GM18508 (cell line): ENCODE measurements at regions not wholly inside any gene's neighbourhood (a gene's known extent, or its start where the extent isn't known, plus 50 kb on each side); places are given as distances from the start of the nearest gene placed in this dataset.

Source experiments
- ATAC-seq: cut with Tn5 transposase; IDR thresholded peaks from one replicate; pipeline ENCODE4 v1.9.1; 2021; ENCODE audit warnings: moderate number of reproducible peaks; ENCODE audit not compliant: insufficient read depth, unreplicated experiment

GRCh38 chr7:46386428-46387399 lies 465.6 kb upstream of the IGFBP3 start:
- no peak for ATAC-seq

- ATAC-seq: no peak
These were observed 464.7 kb upstream of the IGFBP3 start for GRCh38 chr7:46385662-46386309.

DNA sequence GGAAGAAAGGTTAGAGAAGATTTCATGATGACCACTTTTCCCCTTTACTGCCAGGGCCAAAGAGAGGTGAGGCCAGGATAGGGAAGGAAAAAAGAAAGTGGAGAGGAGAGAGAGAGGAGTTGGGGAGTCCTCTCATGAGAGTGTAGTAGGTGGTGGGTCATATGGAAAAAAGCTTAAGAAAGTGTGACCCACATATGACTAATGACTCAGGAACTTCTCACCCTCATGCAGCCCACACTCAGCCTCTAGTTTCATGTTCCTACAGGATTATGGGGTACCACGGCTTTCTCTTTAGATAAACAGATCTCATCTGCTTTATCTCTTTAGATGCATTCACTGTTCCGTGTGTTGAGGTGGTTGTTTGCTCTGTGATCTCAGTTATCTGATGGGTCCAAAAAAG lies 462.5 kb upstream of the IGFBP3 start:
- no peak for ATAC-seq

DNA sequence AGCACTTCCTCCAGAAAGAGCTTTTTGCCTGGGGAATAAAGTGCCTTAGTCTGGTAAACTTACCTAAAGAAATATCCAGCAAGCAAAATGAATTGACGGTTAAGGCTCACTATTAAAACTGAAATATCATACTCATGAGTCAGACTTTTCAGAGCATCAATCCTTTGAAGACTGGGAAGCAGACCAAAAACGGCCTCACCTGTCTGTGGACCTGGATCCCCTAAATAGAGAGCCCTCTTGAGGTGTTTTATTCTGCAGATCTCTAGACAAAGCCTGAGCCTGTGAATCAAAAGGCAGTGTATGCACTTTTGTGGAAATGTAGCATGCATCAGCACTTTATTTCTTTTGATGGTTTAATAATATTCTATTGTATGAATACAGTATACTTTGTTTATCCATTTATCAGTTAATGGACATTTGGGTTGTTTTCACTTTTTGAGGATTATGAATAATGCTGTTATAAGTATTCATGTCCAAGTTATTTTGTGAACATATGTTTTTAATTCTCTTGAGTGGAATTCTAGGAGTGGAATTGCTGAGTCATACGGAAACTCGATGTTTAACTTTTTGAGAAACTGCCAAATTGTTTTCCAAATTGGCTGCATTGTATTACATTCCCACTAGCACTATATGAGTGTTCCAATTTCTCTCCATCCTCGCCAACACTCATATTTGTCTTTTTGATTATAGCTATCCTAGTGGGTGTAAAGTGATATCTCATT lies 449.0 kb upstream of the IGFBP3 start:
- no peak for ATAC-seq

DNA sequence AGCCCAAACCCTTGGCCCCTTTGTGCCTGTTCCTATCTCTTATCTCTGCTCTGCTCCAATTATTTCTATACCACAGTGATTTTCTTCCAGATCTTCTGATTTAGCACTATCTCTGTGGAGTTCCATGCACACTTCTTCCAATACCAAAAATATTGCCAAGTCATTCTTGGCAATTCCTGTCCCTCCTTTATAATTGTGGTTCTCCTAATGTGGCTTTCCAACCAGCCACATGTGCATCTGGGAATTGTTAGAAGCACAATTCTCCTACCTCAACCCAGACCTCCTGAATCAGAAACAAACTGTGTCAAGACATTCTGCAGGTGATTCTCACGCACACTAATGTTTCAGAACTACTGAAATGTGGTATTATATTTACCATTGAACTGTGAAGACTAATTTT lies 447.8 kb upstream of the IGFBP3 start:
- no peak for ATAC-seq

DNA sequence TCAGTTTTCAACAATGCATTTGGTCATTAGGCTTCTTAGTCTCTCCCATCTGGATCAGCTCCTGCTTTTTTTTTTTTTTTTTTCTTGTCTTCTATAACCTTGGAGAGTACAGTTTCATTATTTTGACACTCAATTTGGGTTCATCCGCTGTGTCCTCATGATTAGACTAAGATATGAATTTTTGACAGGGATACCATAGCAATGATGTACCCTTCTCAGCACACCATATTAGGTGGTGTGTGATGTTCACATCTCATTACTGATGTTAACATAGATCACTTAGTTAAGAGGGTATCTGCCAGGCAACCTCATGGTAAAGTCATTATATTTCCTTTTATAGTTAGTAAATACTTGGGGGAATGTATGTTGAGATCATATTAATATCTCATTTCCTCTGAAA lies 445.5 kb upstream of the IGFBP3 start:
- ATAC-seq: no peak

DNA sequence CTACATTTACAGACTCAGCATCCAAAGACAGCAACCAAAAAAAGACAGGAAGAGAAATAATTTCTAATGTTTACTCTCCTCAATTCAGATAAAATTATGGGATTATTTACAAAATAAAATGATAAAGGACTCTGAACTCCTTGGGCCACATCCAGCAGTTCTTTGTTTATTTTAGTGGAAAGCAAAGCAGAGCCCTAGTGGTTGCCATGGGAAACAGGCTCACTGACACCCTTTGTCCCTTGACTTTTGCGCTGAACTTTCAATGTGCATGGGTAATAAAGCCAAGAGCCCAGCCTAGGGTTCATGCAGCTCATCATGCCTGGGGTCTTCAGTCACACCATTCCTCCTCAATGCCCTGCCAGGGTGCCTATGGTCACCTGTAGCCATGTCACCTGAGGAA lies 442.6 kb upstream of the IGFBP3 start:
- no peak for ATAC-seq

- ATAC-seq: no peak
These were observed 439.7 kb upstream of the IGFBP3 start for GRCh38 chr7:46360811-46361210.

DNA sequence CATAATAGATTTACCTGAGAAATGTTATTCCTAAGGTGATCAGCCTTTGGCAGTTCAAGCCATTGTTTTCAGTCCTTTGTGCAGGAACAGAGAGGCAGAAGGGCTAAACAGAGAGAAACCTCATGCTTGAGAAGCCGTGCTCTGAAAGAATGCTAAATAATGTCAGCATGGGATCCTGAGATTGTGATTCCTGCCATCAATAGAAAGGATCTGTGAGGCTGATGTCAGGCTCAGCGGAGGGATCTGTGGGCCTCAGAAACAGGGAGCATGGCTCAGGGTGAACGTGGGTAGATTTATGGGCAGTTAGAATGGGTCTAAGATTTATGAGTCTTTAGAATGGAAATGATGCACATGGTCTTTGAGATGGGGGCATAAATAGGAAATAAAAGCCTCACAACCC lies 439.2 kb upstream of the IGFBP3 start:
- no peak for ATAC-seq

- no peak for ATAC-seq
These were observed 436.8 kb upstream of the IGFBP3 start for GRCh38 chr7:46357851-46358250.

- no peak for ATAC-seq
These were observed 436.2 kb upstream of the IGFBP3 start for GRCh38 chr7:46357290-46357689.

GRCh38 chr7:46356371-46356770 lies 435.3 kb upstream of the IGFBP3 start:
- no peak for ATAC-seq

GRCh38 chr7:46355331-46355730 lies 434.3 kb upstream of the IGFBP3 start:
- ATAC-seq: no peak

DNA sequence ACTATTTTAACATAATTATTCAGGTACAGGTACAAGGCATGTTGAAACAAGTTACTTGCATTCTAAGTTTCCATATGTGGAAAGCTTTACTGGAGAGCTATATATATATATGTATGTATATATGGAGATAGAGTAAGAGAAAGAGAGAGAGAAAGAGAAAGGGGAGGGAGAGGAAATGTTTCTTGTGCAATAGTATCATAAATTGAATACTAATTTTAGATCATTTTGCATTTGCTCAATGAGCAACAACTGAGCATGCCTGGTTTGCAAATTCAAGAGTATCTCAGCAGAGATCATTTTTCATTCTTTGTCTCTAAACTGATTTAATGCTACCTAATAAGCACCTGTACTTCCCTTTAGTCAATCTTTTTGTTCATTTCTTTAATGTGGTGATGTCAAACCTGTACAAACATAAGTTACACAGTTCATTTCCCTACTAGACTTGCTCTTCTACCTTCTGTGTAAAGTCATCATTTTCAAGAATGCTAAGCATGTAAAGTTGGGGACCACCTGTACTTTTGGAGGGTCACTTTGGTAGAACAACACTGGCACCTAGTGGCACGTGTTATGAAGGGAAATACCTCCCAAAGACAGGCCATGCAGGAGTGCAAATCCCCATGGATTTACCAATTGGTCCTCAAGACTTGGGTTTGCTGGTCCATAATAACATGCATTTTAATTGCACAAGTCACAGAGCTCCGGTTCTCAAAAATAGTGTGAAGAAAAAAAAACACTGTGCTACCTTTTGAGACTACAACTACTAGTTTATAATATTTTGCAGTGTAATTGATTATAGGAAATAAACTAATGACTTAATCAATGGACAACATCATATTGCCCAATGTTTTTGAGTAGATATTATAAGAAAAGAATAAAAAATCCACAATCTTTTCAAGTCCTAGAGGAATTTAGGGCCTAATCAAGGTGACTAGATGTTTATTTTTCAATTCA lies 431.2 kb upstream of the IGFBP3 start:
- no peak for ATAC-seq

DNA sequence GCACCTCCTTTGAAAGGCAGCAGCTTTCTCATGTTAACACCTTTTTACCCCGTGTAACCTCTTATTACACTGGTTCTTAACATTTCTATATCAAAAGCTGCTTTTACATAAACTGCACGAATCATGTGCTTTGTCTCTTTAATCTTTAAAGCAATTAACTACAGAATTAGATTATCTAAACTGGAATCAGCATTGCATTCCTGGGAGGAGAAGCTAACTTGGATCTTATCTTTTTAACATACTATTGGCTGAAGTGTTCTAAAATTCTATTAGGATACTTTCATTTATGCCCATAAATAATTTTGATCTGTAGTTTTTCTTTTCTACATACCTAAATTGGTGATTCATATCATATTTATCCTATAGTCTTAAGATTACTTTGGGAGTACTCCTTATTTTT lies 428.4 kb upstream of the IGFBP3 start:
- no peak for ATAC-seq

GRCh38 chr7:46344533-46344932 lies 423.5 kb upstream of the IGFBP3 start:
- no peak for ATAC-seq

- no peak for ATAC-seq
These were observed 422.7 kb upstream of the IGFBP3 start for GRCh38 chr7:46343802-46344201.

- no peak for ATAC-seq
These were observed 401.9 kb upstream of the IGFBP3 start for GRCh38 chr7:46322937-46323336.

- no peak for ATAC-seq
These were observed 400.6 kb upstream of the IGFBP3 start for GRCh38 chr7:46321556-46322205.
